Transverse colon (tissue), 4 donors: ENCODE measurements at regions not wholly inside any gene's neighbourhood (a gene's known extent, or its start where the extent isn't known, plus 50 kb on each side); places are given as distances from the start of the nearest gene placed in this dataset.
"Not testable (repeated sequence)": the region's sequence is repeated elsewhere in the genome, so short reads cannot be mapped to it uniquely, and the experiment has no call there.

Experiments
- CTCF ChIP-seq, 5 experiments: fragments of 200-600 bp in 3 of 5; fragments of 450-650 bp in 2 of 5; sonication (generic) in 3 of 5; IDR thresholded peaks; 1 replicate in 2 of 5; 2 replicates in 3 of 5; pipeline ENCODE4 v1.5.1; 2016 to 2017; ENCODE audit warnings: antibody characterized with exemption in 5 of 5, inconsistent platforms in 3 of 5, mild to moderate bottlenecking in 2 of 5, moderate library complexity in 1 of 5
- POLR2A ChIP-seq: fragments of 450-650 bp; IDR thresholded peaks from one replicate; pipeline ENCODE4 v1.6.1; 2016; ENCODE audit warnings: antibody characterized with exemption, mild to moderate bottlenecking, moderate library complexity
- POLR2AphosphoS5 ChIP-seq, 3 donors: sonication (generic); formaldehyde crosslinking; IDR thresholded peaks; one replicate each; pipeline ENCODE4 v1.6.1; 2016; ENCODE audit warnings: antibody characterized with exemption in 3 of 3

GRCh38 chr4:84126911-84127310 is 372.2 kb downstream of the NKX6-1 start:
- TF ChIP-seq POLR2AphosphoS5 (IDR thresholded peaks at IDR 0.05); CTCF (IDR thresholded peaks at IDR 0.05); POLR2A: not testable (repeated sequence)
